GM20431 (cell line): ENCODE measurements at regions not wholly inside any gene's neighbourhood (a gene's known extent, or its start where the extent isn't known, plus 50 kb on each side); places are given as distances from the start of the nearest gene placed in this dataset.

Experiments used
- in situ Hi-C: fragments of 300-500 bp; cut with MseI, MboI; formaldehyde crosslinking; loops from one replicate; pipeline ENCODE4 v1.15.0; 2020; ENCODE audit warnings: low sequenced_read_pairs; ENCODE audit not compliant: unreplicated experiment

DNA sequence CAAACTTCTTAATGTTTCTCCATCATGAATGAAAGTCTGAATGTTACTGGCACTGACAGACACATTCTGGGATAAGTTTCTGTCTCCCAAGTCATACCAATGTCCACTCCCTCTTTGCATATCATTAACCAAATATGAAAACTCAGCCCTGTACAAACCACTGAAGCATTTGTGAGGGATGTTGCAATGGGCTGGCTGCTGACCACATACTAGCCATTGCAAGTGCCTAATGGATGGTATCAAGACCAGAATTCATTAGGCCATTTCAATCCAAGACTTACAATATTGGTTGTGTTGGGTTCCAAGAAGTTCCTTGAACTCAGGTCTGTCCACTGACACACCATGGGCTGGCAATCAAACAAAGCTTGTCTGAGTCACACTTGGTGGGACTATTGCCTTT, 73.8 kb downstream of the CBLN2 start:
- in situ Hi-C loops, result no loop called here

DNA sequence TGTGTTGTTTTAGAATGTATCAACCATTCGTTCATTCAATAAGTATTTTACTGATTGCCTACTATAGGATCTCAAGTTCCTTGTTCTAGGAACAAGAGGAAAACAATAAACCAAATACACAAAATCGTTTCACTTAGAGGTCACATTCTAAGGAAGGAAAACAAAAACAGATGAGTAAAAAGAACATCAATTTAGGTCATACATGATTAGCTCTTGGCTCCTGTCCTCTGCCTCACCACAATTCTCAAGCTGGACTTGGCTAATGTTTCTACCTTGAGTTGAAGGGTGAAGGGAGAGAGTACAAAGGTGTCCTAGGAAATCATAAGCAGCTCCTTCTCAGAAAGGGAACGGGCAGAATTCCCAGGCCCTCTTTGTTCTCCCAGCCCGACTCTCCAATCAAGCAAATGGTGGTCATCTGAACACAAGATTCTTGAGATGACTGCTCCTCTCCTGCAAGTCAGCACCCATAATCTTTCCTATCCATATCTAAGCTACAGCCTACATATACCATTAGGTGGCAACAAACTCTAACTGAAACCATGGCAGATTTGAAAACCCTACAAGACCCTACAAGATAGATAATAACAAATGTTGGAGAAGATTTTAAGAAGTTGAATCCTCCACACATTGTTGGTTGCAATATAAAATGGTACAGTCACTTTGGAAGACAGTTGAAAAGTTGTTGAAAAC, 76.0 kb downstream of the CBLN2 start:
- in situ Hi-C loops, result no loop called here

DNA sequence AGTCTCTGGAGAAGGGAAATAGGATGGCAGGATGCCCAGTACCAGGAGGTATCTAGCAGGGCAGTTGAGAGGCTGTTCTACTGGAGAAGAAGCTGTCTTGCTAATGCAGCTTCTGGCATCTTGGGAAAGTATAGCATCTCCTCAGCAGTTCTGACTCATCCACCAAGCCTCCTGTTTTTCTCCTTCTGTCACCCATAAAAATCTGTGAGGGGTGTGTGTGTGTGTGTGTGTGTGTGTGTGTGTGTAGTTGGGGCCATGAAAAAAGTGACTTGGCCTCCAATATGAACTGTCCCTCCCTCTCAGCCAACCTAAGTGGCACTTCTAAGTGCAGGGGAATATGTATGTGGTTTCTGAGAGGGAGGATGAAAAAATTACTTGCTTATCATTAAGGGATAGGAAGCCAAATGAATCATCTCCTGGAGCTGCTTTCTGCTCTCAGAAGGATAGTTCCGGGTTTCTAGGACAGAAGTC, 83.9 kb downstream of the CBLN2 start:
- in situ Hi-C loops, result no loop called here

DNA sequence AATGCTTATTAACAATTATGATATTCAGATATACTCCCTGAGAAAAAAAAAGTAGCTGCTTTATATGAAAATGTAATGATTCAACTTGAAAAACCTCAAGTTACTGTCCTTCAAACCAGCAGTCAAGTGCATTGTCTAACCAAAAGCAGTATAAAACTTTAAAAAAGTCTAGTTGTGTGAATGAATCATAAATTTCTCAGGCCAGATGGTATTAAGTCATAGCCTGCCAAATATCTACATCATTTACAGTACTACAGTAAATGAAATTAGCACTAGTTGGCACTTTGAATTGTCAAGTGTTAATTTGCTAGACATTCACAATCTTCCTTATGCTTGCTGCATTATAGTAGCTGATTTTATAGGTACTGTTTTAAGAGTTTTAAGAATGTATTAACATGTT, 85.9 kb downstream of the CBLN2 start:
- in situ Hi-C loops, result no loop called here

DNA sequence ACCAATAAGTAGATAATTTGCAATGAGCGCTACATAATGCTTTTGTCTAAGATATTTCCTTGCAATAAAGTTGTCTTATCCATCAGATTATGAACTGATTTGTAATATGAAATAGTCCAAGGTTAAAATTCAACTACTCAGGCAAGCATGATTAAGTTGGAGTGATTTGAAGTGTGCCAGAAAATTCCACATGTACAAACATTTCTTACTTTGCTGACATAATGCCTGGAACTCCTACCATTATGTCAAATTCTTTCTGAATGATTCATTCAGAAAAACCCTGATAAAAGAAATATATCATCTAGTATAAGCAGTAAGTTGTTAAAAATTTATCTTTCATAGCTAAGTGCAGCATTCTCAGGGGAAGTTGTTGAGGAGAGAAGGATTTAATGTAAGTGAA, 87.3 kb downstream of the CBLN2 start:
- in situ Hi-C loops, result no loop called here

DNA sequence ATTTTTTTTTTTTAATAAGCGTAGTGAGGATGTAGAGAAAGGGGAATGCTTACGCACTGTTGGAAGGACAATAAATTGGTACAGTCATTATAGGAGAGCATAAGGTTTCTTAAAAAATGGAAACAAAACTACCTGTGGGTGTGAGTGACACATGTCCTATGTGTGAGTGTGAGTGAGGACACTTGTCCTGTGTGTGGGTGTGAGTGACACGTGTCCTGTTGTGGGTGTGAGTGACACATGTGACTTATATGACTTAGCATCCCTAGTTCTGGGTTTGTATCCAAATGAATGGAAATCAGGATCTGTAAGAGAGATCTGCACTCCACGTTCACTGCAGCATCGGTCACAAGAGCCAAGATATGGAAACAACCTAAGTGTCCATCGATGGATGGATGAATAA, 91.8 kb downstream of the CBLN2 start:
- in situ Hi-C loops, result no loop called here

DNA sequence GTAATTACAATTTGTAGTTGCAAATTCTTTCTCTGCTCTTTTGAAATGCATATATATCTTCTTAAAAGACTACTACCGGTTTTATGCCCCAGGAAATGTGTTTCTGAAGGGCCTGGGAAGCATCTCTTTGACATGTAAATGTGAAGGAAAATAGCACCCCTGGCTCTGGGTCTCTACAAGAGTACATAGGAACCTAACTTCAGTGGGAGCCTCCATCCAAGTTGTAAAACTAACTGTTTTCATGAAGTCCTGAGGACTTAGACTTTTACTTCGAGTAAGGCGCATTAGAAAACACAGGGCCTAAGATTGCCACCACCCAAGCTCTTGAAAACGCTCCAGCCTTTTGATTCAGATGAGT, 99.4 kb downstream of the CBLN2 start:
- in situ Hi-C loops, result no loop called here

DNA sequence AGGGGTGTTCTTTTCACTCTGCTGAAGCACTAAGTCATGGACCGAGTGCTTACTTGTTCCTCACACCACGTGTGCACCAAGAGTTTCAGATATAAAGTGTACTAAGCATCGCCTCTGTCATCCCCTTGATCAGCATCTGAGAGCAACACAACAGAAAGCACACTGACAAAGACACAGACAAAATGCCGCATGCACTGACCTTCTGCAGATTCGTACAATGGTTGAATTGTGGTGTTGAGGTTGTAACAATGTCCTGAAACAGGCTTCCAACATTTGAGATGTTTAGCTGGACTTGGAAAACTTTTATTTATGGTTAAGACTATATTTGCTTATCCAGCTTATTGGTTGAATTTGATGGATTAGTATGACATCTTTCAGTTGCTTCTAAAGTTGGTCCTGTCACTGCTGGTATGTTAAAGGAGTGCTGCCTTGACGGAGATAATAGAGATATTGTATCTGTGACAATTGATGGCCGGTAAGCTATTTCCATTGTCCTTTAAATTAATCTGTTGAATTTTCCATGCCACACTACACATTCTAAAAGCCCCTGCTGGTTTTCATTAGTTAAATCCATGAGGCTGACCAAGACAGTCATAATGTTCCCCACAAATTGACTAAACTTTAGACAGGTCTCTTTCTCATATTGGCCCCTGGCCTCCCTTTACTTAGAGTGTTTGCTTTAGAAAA, 99.9 kb downstream of the CBLN2 start:
- in situ Hi-C loops, result no loop called here

DNA sequence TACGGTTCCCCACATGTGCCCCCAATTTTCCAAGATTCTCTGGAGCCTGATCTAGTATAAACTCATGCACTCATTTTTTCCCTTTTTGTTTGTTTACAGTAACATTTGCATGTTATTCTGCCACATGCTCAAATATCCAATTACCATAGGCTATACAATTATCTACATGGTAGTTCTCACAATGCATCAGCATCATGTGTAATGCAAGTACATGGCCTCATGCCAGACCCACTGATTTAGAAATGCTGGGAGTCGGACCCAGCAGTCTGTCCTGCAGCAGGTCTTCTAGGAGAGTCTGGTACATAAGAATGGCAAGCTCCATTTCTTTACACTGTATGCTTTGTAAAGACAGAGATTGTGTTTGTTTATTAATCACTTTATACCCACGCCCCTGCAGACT, 107.7 kb downstream of the CBLN2 start:
- in situ Hi-C loops, result no loop called here

DNA sequence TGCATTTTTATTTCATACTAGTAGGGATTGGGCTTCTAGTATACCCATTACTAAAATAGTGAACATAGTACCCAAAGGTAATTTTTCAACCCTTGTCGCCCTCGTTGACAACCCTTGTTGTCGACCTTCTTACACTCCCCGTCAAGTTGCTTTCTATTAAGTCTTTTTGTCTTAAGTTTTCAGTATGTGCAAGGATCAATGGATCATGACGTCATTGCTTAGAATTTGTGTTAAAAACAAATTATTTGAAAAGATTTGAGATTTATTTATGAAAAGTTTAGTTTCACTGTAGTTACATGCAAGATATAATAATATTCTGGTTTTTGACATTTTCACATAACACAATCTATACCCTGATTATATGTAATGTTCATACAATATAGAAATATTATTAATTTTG, 110.4 kb downstream of the CBLN2 start:
- in situ Hi-C loops, result no loop called here

DNA sequence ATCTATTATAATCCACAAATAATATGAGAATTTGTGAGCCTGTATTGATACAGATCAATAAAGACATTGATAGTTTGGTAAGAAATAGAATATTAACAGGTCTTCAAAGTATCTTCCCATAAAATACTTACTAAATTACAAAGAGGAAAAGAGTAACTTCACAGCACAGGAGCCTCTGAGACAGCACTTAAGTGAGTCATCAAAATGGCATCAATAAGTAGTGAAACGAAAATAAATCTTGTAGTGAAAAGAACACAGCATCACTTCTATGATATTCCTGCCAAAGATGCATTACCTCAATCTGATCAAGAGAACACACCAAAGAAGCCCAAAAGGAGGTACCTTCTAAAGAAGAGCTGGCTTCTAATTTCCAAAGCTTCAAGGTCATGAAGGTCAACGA, 116.4 kb downstream of the CBLN2 start:
- in situ Hi-C loops, result no loop called here

DNA sequence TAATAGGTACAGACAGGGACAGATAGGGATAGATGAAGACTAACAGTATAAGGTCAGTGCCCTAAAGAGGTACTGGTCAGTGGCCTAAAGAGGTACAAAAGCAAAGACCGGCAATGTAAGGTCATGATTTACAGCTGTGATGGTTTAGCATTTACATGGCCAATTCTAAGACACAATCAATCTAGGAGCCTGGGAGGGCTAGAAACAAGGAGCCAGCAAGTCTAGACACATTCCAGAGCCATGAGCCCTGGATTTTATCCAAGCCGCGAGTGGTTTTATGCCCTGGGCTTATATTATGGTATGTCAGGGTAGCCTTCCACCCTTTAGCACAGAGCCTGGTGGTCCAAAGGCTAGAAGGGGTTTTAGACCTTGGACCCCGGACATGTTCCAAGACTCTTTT, 124.2 kb downstream of the CBLN2 start:
- in situ Hi-C loops, result no loop called here

DNA sequence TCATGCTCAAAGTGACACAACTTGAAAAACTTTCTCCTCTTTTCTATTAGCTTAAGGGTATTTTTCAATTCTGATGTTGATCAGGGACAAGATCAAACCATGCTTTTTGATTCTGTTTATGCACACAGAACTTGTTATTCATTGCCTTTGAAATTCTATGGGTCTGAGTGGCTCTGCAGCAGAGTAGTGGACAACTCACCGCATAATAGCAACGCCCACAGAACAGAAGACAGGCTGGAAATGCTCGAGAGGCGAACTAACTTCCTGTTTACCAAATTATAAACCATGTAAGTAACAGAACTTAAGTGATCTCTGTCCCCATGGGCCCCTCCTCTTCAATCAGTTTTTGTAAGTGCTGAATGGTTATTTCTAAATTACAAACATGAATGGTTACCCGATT, 131.2 kb downstream of the CBLN2 start:
- in situ Hi-C loops, result no loop called here

DNA sequence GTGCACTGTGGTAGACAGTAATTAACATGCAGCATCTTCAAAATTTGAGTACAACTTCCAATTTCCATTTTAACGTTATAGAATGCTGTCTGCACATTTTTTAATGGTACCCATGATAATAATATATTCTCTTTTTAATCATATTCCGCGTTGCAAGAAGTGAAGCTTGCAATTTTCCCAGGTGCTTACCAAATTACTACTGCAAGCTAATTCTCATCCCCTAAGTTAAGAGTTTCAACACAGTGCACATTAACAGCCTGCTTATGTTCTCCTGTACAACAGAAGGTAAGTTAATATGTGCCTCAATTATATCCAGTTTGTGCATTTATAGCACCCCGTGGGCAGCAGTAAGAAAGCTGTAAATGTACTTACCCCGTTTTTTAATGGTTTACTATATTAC, 132.9 kb downstream of the CBLN2 start:
- in situ Hi-C loops, result no loop called here

DNA sequence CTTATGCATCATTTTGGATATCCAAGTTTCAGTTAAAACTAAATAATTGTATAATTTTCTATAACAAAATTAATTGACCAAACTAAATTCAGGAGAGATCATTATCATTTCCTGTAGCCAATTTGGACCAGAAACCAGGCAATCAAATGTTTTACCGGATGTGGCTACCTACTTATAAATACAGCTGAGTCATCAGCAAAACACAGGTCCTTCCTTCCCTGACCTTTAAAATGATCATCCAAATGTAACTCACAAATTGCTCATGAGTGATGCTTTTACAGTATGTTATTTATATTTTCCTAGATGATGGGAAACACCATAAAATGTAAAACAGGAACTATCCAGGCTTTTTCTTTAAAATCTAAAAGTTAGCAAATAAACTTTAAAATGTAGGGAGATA, 133.7 kb downstream of the CBLN2 start:
- in situ Hi-C loops, result no loop called here

DNA sequence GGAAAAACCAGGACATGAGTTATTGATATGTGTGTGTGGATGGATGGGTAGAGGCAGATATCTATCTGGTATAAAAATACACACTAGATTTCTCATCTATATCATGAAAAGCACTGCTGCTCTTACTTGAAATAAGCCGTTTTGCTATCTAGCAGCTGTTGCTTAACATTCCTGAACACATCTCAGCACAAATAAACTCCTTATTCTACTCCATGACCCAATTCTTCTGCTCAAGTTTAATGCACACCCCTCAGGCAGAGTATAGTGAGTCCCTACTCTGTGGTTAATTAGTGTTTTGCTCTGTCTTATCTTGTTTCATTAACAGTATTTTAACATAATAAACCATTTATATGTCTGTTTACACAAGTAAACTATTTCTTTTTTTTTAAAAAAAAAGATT, 134.2 kb downstream of the CBLN2 start:
- in situ Hi-C loops, result no loop called here

DNA sequence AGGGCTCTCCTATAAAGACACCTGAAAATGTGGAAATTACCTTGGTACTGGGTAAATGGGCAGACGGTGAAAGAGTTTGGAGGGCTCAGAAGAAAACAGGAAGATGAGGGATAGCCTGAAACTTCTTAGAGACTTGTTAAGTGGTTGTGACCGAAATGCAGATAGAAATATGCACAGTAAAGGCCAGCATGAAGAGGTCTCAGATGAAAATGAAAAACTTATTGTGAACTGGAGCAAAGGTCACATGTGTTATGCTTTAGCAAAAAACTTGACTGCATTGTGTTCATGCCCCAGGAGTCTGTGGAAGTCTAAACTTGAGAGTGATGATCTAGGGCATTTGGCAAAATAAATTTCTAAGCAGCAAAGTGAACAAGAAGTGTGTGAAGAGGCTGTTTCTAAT, 137.1 kb downstream of the CBLN2 start:
- in situ Hi-C loops, result no loop called here

DNA sequence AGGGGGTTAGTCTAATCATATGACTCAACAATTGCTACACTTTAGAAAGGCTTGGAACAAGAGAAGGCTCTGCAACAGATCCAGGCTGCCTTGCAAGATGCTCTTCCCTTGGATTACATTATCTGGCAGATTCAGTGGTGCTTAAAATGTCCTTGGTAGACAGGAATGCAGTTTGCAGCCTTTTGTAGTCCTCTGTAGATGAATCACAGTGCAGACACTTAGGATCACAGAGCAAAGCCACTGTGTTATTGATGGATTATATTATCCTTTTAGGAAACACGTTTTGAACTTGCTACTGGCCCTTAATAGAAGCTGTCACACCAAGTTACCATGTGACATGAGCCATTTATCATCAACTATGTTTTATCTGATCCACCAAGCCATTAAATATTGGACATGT, 152.2 kb downstream of the CBLN2 start:
- in situ Hi-C loops, result no loop called here

DNA sequence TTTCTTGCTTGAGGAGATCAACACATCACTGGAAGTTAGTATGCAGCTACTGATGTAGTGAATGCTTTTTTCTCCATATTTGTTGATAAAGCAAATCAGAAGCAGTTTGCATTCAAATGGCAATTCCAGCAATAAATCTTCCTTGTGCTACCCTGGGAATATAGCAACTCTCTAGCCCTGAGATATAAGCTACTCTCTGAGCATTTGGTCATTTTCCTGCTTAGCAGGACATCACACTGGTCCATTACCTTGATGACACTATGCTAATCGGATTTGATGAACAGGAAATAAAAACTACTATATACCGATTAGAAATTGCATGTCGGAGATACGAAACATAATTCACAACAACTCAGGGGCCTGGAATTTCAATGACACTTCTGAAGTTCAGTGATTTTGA, 152.7 kb downstream of the CBLN2 start:
- in situ Hi-C loops, result no loop called here

DNA sequence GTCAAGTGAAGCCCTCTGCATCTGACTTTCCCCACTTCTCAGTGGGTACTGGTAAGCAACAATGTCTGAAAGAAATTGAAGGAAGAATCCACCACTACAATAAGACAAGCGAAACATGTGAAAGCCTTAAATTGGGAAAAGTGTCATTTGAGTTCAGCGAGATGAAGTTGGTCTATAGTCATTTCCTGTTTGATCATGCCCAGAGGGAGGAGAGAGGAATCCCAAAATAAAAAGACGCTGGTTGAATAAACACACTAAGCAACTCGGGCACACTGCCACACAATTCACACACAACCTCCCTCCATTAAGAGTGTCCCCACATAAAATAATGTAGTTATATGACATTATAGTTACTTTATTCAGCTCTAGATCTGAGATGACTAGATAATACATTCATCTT, 166.1 kb downstream of the CBLN2 start:
- in situ Hi-C loops, result no loop called here

DNA sequence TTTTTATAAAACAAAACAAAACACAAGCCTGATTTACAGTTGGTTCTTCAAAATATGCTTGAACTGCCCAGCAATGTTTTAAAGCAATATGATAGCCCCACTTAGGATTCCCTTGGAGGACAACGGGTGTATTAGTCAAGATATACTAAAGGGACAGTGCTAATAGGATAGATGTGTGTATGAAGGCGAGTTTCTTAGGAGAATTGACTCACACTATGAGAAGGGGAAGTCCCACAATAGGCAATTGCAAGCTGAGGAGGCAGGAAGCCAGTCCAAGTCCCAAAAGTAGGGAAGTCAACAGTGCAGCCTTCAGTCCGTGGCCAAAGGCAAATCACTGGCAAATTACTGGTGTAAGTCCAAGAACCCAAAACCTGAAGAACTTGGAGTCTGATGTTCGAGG, 167.9 kb downstream of the CBLN2 start:
- in situ Hi-C loops, result no loop called here

DNA sequence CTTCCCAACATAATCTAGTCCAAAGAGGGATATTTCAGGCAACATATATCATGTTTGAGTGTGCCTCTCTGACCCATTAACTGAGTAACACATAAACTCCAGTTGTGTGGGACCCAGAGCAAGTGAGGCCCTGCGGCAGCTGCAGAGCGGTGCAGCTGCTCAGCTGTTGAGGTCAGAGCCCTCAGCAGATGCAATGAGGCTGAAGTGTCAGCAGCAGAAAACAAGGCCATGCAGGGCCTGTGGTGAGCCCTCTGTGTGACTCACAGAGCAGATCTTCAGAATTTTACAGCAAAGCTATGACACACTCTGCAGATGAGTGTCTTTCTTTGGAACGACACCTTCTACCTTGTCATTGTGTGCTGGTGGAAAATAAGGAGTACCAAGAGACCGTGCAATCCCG, 168.5 kb downstream of the CBLN2 start:
- in situ Hi-C loops, result no loop called here
